Naive thymus-derived CD4-positive, alpha-beta T cell (primary cell): ENCODE measurements at regions not wholly inside any gene's neighbourhood (a gene's known extent, or its start where the extent isn't known, plus 50 kb on each side); places are given as distances from the start of the nearest gene placed in this dataset.

Experiments used
- ATAC-seq: fragments of 150-1000 bp; cut with Tn5 transposase; 2 replicates; pipeline ENCODE4 v1.10.0; 2021; ENCODE audit warnings: mild to moderate bottlenecking, moderate library complexity
- CTCF ChIA-PET: fragments of 350-600 bp; sonication (Branson Sonifier 250); formaldehyde crosslinking; loops from one replicate; lab custom pipeline; 2021; ENCODE audit warnings: antibody characterized with exemption; lab: Charles Lee
- POLR2A ChIA-PET: fragments of 350-600 bp; sonication (Branson Sonifier 250); formaldehyde crosslinking; loops from one replicate; lab custom pipeline; 2021; ENCODE audit warnings: antibody characterized with exemption, inconsistent platforms; lab: Charles Lee
- DNase-seq, 9 donors: peaks; one replicate each; pipeline versions ENCODE4 v3.0.0 to v3.0.0-alpha.2; 2020 to 2022; ENCODE audit warnings: mixed read lengths in 1 of 9
- H3K27ac ChIP-seq: one replicate; pipeline ENCODE4 v1.7.0; 2013; ENCODE audit warnings: mild to moderate bottlenecking, low read depth, low read length, moderate library complexity
- H3K27me3 ChIP-seq, 2 donors: one replicate each; pipeline ENCODE4 v1.7.0; 2013; ENCODE audit warnings: low read length in 2 of 2, mild to moderate bottlenecking in 2 of 2, moderate library complexity in 2 of 2; ENCODE audit not compliant: control insufficient read depth in 2 of 2, insufficient read depth in 2 of 2
- H3K36me3 ChIP-seq, 3 experiments: 1 replicate in 2 of 3; 2 replicates in 1 of 3; pipeline ENCODE4 v1.7.0; 2013; ENCODE audit warnings: low read length in 3 of 3, mild to moderate bottlenecking in 3 of 3, moderate library complexity in 1 of 3; ENCODE audit not compliant: insufficient read depth in 3 of 3, control insufficient read depth in 2 of 3
- H3K4me1 ChIP-seq, 2 donors: one replicate each; pipeline ENCODE4 v1.7.0; 2013; ENCODE audit warnings: low read length in 2 of 2, mild to moderate bottlenecking in 2 of 2, moderate library complexity in 1 of 2; ENCODE audit not compliant: control insufficient read depth in 2 of 2, insufficient read depth in 2 of 2
- H3K4me3 ChIP-seq: 2 replicates; pipeline ENCODE4 v1.7.0; 2013; ENCODE audit warnings: mild to moderate bottlenecking, low read length
- H3K9me3 ChIP-seq, 3 experiments: 1 replicate in 2 of 3; 2 replicates in 1 of 3; pipeline ENCODE4 v1.7.0; 2013; ENCODE audit warnings: low read length in 3 of 3; ENCODE audit not compliant: control insufficient read depth in 2 of 3
- H3K27ac Mint-ChIP-seq, 9 donors: one replicate each; pipeline ENCODE4 v1.8.0; 2020 to 2022; ENCODE audit warnings: mixed read lengths in 9 of 9, mild to moderate bottlenecking in 8 of 9, moderate library complexity in 5 of 9, inconsistent platforms in 2 of 9
- H3K27me3 Mint-ChIP-seq, 5 donors: one replicate each; pipeline ENCODE4 v1.8.0; 2021 to 2022; ENCODE audit warnings: mixed read lengths in 5 of 5, mild to moderate bottlenecking in 1 of 5
- H3K36me3 Mint-ChIP-seq, 5 donors: one replicate each; pipeline ENCODE4 v1.8.0; 2020 to 2022; ENCODE audit warnings: mixed read lengths in 5 of 5, mild to moderate bottlenecking in 3 of 5, inconsistent platforms in 1 of 5
- H3K4me1 Mint-ChIP-seq, 7 donors: one replicate each; pipeline ENCODE4 v1.8.0; 2020 to 2022; ENCODE audit warnings: mixed read lengths in 7 of 7, mild to moderate bottlenecking in 3 of 7, inconsistent platforms in 1 of 7
- H3K4me3 Mint-ChIP-seq, 10 donors: one replicate each; pipeline ENCODE4 v1.8.0; 2020 to 2022; ENCODE audit warnings: mild to moderate bottlenecking in 10 of 10, mixed read lengths in 10 of 10, moderate library complexity in 6 of 10, inconsistent platforms in 2 of 10
- H3K9me3 Mint-ChIP-seq, 11 donors: one replicate each; pipeline ENCODE4 v1.8.0; 2020 to 2022; ENCODE audit warnings: mixed read lengths in 11 of 11, mild to moderate bottlenecking in 4 of 11, inconsistent platforms in 1 of 11, moderate library complexity in 1 of 11
- intact Hi-C, 2 donors: fragments of 100-400 bp; cut with micrococcal nuclease; formaldehyde crosslinking; loops; one replicate each; pipeline ENCODE4 v1.15.1; 2023

- Mint-ChIP-seq H3K4me3 (no peak overlapping the region), H3K36me3 (no peaks in the 10 kb centered on the region), H3K9me3 (peaks cover 0 to 2% (median 0%) of the 10 kb centered on the region in 11 donors), H3K27ac (no peak overlapping the region), H3K4me1 (no peaks in the 10 kb centered on the region), H3K27me3 (peaks cover 0 to 3% (median 0%) of the 10 kb centered on the region in 5 donors)
- intact Hi-C loops: no loop called here
- Histone ChIP-seq H3K9me3 (no peaks in the 10 kb centered on the region), H3K27ac (no peak overlapping the region), H3K27me3 (no peaks in the 10 kb centered on the region), H3K36me3 (no peaks in the 10 kb centered on the region), H3K4me1 (no peaks in the 10 kb centered on the region), H3K4me3 (no peak overlapping the region)
- ChIA-PET POLR2A (no interaction called here), CTCF (interaction anchor here (0.7 to 1.3 kb wide), 2 partner anchors 135 to 333 kb away, joined by 3 read pairs; no protein-coding TSS in a partner anchor)
- no peak for ATAC-seq
- no peak for DNase-seq
Measured at GRCh38 chr3:16692486-16693344, 87.5 kb upstream of the DAZL start.

GRCh38 chr3:16693820-16694219 is 88.6 kb upstream of the DAZL start:
- Histone ChIP-seq H3K36me3 (no peaks in the 10 kb centered on the region), H3K4me3 (no peak overlapping the region), H3K27me3 (no peaks in the 10 kb centered on the region), H3K27ac (no peak overlapping the region), H3K4me1 (no peaks in the 10 kb centered on the region), H3K9me3 (no peaks in the 10 kb centered on the region)
- H3K36me3 Mint-ChIP-seq: no peaks in the 10 kb centered on the region
- CTCF ChIA-PET: no interaction called here
- H3K27me3 Mint-ChIP-seq: peaks cover 0 to 3% (median 0%) of the 10 kb centered on the region in 5 donors
- ATAC-seq: no peak
- POLR2A ChIA-PET: no interaction called here
- no peak overlapping the region for H3K27ac Mint-ChIP-seq
- H3K4me3 Mint-ChIP-seq: no peak overlapping the region
- intact Hi-C loops: no loop called here
- DNase-seq: no peak
- H3K4me1 Mint-ChIP-seq: no peaks in the 10 kb centered on the region
- H3K9me3 Mint-ChIP-seq: peaks cover 0 to 2% (median 0%) of the 10 kb centered on the region in 11 donors

GRCh38 chr3:16695710-16696109 is 90.5 kb upstream of the DAZL start:
- CTCF ChIA-PET: no interaction called here
- H3K4me1 Mint-ChIP-seq: peaks cover 0 to 2% (median 0%) of the 10 kb centered on the region in 7 donors

GRCh38 chr3:16697443-16698147 is 92.4 kb upstream of the DAZL start:
- Histone ChIP-seq H3K9me3 (no peaks in the 10 kb centered on the region), H3K27ac (no peak overlapping the region), H3K36me3 (no peaks in the 10 kb centered on the region), H3K27me3 (no peaks in the 10 kb centered on the region), H3K4me3 (no peak overlapping the region), H3K4me1 (no peaks in the 10 kb centered on the region)
- CTCF ChIA-PET: interaction anchor here (0.7 kb wide), 1 partner anchor 64 kb away, joined by 4 read pairs; no protein-coding TSS in a partner anchor
- Mint-ChIP-seq H3K9me3 (peaks cover 0 to 2% (median 0%) of the 10 kb centered on the region in 11 donors), H3K4me3 (peak overlapping the region in 1 of 10 donors; percentile 12), H3K27me3 (peaks cover 0 to 19% (median 0%) of the 10 kb centered on the region in 5 donors), H3K4me1 (peaks cover 0 to 2% (median 0%) of the 10 kb centered on the region in 7 donors), H3K36me3 (no peaks in the 10 kb centered on the region), H3K27ac (no peak overlapping the region)
- POLR2A ChIA-PET: no interaction called here
- DNase-seq (no peak), ATAC-seq (peak; percentile 41)
- intact Hi-C loops: no loop called here

More at GRCh38 chr3:16695710-16696109, 90.5 kb upstream of the DAZL start:
- no peak for DNase-seq
- POLR2A ChIA-PET: no interaction called here
- Mint-ChIP-seq H3K27me3 (peaks cover 0 to 9% (median 0%) of the 10 kb centered on the region in 5 donors), H3K9me3 (peaks cover 0 to 2% (median 0%) of the 10 kb centered on the region in 11 donors), H3K27ac (no peak overlapping the region), H3K36me3 (no peaks in the 10 kb centered on the region), H3K4me3 (no peak overlapping the region)
- Histone ChIP-seq H3K4me1 (no peaks in the 10 kb centered on the region), H3K4me3 (no peak overlapping the region), H3K9me3 (no peaks in the 10 kb centered on the region), H3K27me3 (no peaks in the 10 kb centered on the region), H3K36me3 (no peaks in the 10 kb centered on the region), H3K27ac (no peak overlapping the region)
- intact Hi-C loops: no loop called here
- no peak for ATAC-seq

GRCh38 chr3:16700651-16701050 is 95.4 kb upstream of the DAZL start:
- Histone ChIP-seq H3K36me3 (no peaks in the 10 kb centered on the region), H3K9me3 (no peaks in the 10 kb centered on the region), H3K27ac (no peak overlapping the region), H3K4me1 (no peaks in the 10 kb centered on the region), H3K4me3 (no peak overlapping the region), H3K27me3 (no peaks in the 10 kb centered on the region)
- intact Hi-C loops: no loop called here
- no peak overlapping the region for H3K27ac Mint-ChIP-seq
- DNase-seq: no peak
- no peak for ATAC-seq
- H3K36me3 Mint-ChIP-seq: no peaks in the 10 kb centered on the region
- ChIA-PET CTCF (no interaction called here), POLR2A (no interaction called here)
- peaks cover 0 to 2% (median 0%) of the 10 kb centered on the region in 7 donors for H3K4me1 Mint-ChIP-seq
- H3K9me3 Mint-ChIP-seq: no peaks in the 10 kb centered on the region
- H3K27me3 Mint-ChIP-seq: peaks cover 0 to 22% (median 0%) of the 10 kb centered on the region in 5 donors
- H3K4me3 Mint-ChIP-seq: no peak overlapping the region

- Mint-ChIP-seq H3K27me3 (peaks cover 0 to 22% (median 0%) of the 10 kb centered on the region in 5 donors), H3K36me3 (no peaks in the 10 kb centered on the region), H3K9me3 (peaks cover 0 to 9% (median under 1%) of the 10 kb centered on the region in 11 donors), H3K4me3 (no peak overlapping the region), H3K4me1 (peaks cover 0 to 2% (median 0%) of the 10 kb centered on the region in 7 donors), H3K27ac (no peak overlapping the region)
- H3K27me3 ChIP-seq: no peaks in the 10 kb centered on the region
- ATAC-seq (peak; percentile 52), DNase-seq (no peak)
- CTCF ChIA-PET: no interaction called here
- H3K36me3 ChIP-seq: no peaks in the 10 kb centered on the region
- H3K27ac ChIP-seq: no peak overlapping the region
- H3K4me1 ChIP-seq: no peaks in the 10 kb centered on the region
- POLR2A ChIA-PET: no interaction called here
- no peaks in the 10 kb centered on the region for H3K9me3 ChIP-seq
- no peak overlapping the region for H3K4me3 ChIP-seq
- intact Hi-C loops: no loop called here
Measured at GRCh38 chr3:16704941-16705340, 99.7 kb upstream of the DAZL start.
